ENCODE measurements at regions not wholly inside any gene's neighbourhood (a gene's known extent, or its start where the extent isn't known, plus 50 kb on each side); places are given as distances from the start of the nearest gene placed in this dataset.

DNA sequence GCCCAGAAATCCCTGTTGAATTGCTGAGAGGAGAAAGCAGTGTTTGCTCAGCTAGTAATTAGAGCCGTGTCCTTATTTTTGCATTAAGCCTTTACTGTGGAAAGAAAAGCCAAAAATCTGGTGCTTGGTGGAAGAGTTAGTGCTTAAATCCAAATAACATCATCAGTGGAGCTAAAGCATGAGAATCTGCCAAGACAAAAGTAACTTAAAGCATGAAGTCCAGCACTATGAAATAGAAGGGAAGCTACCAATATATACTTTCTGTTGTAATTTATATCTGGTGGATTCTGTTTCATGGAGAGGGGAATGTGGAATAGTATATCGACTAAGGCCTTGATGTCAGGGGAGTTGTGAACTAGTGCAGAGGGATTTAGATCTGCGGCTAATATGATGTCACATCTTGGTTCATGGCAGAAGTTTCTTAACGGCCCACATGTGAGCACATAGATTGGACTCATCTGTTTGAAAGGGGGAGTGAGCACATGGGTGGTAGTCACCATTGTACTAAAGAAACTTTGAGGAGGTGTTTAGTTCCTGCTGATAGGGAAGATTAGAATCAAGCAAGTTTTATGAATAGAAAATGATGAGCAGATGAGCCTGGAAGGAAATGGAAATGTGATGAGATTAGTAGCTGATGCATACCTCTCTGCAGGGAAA lies 224.4 kb upstream of the MTNR1B start:
- Histone ChIP-seq H3K36me3 (no peaks in the 10 kb centered on the region), H3K9me3 (no peaks in the 10 kb centered on the region), H3K27ac (no peak overlapping the region), H3K4me1 (no peaks in the 10 kb centered on the region), H3K4me3 (no peak overlapping the region), H3K27me3 (no peaks in the 10 kb centered on the region)
- no peak for TF ChIP-seq POLR2A (IDR thresholded peaks at IDR 0.05)
- TF ChIP-seq, protein P1, sequence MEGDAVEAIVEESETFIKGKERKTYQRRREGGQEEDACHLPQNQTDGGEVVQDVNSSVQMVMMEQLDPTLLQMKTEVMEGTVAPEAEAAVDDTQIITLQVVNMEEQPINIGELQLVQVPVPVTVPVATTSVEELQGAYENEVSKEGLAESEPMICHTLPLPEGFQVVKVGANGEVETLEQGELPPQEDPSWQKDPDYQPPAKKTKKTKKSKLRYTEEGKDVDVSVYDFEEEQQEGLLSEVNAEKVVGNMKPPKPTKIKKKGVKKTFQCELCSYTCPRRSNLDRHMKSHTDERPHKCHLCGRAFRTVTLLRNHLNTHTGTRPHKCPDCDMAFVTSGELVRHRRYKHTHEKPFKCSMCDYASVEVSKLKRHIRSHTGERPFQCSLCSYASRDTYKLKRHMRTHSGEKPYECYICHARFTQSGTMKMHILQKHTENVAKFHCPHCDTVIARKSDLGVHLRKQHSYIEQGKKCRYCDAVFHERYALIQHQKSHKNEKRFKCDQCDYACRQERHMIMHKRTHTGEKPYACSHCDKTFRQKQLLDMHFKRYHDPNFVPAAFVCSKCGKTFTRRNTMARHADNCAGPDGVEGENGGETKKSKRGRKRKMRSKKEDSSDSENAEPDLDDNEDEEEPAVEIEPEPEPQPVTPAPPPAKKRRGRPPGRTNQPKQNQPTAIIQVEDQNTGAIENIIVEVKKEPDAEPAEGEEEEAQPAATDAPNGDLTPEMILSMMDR (IDR thresholded peaks at IDR 0.05) = no peak
- intact Hi-C loops (cut with DNase I) = no loop called here
- no peak for ATAC-seq
- DNase-seq = no peak
- 73% methylated on average over 4 of the region's 4 CpGs for WGBS (ENCODE audit: insufficient coverage, low coverage, low lambda C conversion rate, missing lambda C conversion rate)

- no peak for DNase-seq
- no peaks in the 10 kb centered on the region for H3K9me3 ChIP-seq
- ATAC-seq = no peak
- no peaks in the 10 kb centered on the region for H3K4me1 ChIP-seq
- no peak overlapping the region for H3K27ac ChIP-seq
- no peaks in the 10 kb centered on the region for H3K36me3 ChIP-seq
- no peaks in the 10 kb centered on the region for H3K27me3 ChIP-seq
- WGBS (ENCODE audit: insufficient coverage, low coverage, low lambda C conversion rate, missing lambda C conversion rate) = 49% methylated on average over 2 of the region's 5 CpGs
- intact Hi-C loops (cut with DNase I) = no loop called here
- H3K4me3 ChIP-seq = no peak overlapping the region
- no peak for TF ChIP-seq POLR2A (IDR thresholded peaks at IDR 0.05)
- TF ChIP-seq, protein P1 (IDR thresholded peaks at IDR 0.05) = no peak
Observed at GRCh38 chr11:92750794-92751193, 218.7 kb upstream of the MTNR1B start.

GRCh38 chr11:92751594-92751993 lies 217.9 kb upstream of the MTNR1B start:
- intact Hi-C loops (cut with DNase I) = no loop called here
- Histone ChIP-seq H3K27me3 (no peaks in the 10 kb centered on the region), H3K9me3 (no peaks in the 10 kb centered on the region), H3K27ac (no peak overlapping the region), H3K36me3 (no peaks in the 10 kb centered on the region), H3K4me3 (no peak overlapping the region), H3K4me1 (no peaks in the 10 kb centered on the region)
- DNase-seq (no peak), ATAC-seq (no peak)
- WGBS (ENCODE audit: insufficient coverage, low coverage, low lambda C conversion rate, missing lambda C conversion rate) = 84% methylated on average over 11 of the region's 11 CpGs
- TF ChIP-seq, protein P1 (IDR thresholded peaks at IDR 0.05) = no peak
- no peak for TF ChIP-seq POLR2A (IDR thresholded peaks at IDR 0.05)

- ATAC-seq (no peak), DNase-seq (no peak)
- intact Hi-C loops (cut with DNase I) = no loop called here
- TF ChIP-seq, protein P1 (IDR thresholded peaks at IDR 0.05) = no peak
- TF ChIP-seq POLR2A (IDR thresholded peaks at IDR 0.05) = no peak
- H3K4me1 ChIP-seq = no peaks in the 10 kb centered on the region
- no peaks in the 10 kb centered on the region for H3K9me3 ChIP-seq
- no peaks in the 10 kb centered on the region for H3K36me3 ChIP-seq
- H3K27me3 ChIP-seq = no peaks in the 10 kb centered on the region
- H3K27ac ChIP-seq = no peak overlapping the region
- WGBS (ENCODE audit: insufficient coverage, low coverage, low lambda C conversion rate, missing lambda C conversion rate) = 57% methylated on average over 1 of the region's 1 CpG
- no peak overlapping the region for H3K4me3 ChIP-seq
Observed at GRCh38 chr11:92752122-92752521, 217.3 kb upstream of the MTNR1B start.

- Histone ChIP-seq H3K27ac (no peak overlapping the region), H3K27me3 (no peaks in the 10 kb centered on the region), H3K36me3 (no peaks in the 10 kb centered on the region), H3K4me1 (no peaks in the 10 kb centered on the region), H3K4me3 (no peak overlapping the region), H3K9me3 (no peaks in the 10 kb centered on the region)
- DNase-seq (no peak), ATAC-seq (no peak)
- TF ChIP-seq, protein P1 (IDR thresholded peaks at IDR 0.05) = no peak
- no peak for TF ChIP-seq POLR2A (IDR thresholded peaks at IDR 0.05)
- intact Hi-C loops (cut with DNase I) = no loop called here
- WGBS (ENCODE audit: insufficient coverage, low coverage, low lambda C conversion rate, missing lambda C conversion rate) = 50% methylated on average over 3 of the region's 3 CpGs
Observed at GRCh38 chr11:92753161-92753560, 216.3 kb upstream of the MTNR1B start.
